Small intestine (tissue), 7 donors: ENCODE measurements at regions not wholly inside any gene's neighbourhood (a gene's known extent, or its start where the extent isn't known, plus 50 kb on each side); places are given as distances from the start of the nearest gene placed in this dataset.

ENCODE experiments used
- DNase-seq, 2 donors: peaks; one replicate each; pipeline versions ENCODE4 v3.0.0 to v3.0.0-alpha.2; 2013
- FAIRE-seq: peaks from 2 replicates; lab custom pipeline; 2012; peaks lifted over from hg19 to GRCh38; lab: Jason Lieb, UNC
- H3K27ac ChIP-seq, 3 donors: one replicate each; pipeline ENCODE4 v1.5.1; 2013; ENCODE audit warnings: low read length in 2 of 3, mild to moderate bottlenecking in 2 of 3, control low read depth in 1 of 3, inconsistent platforms in 1 of 3, low read depth in 1 of 3, moderate library complexity in 1 of 3
- H3K27me3 ChIP-seq, 3 donors: one replicate each; pipeline ENCODE4 v1.6.1; 2013; ENCODE audit warnings: low read length in 3 of 3, inconsistent platforms in 1 of 3; ENCODE audit not compliant: control insufficient read depth in 3 of 3, insufficient read depth in 3 of 3
- H3K36me3 ChIP-seq, 3 donors: one replicate each; pipeline ENCODE4 v1.6.1; 2013; ENCODE audit warnings: low read length in 3 of 3, inconsistent platforms in 1 of 3, low read depth in 1 of 3, mild to moderate bottlenecking in 1 of 3, moderate library complexity in 1 of 3; ENCODE audit not compliant: control insufficient read depth in 3 of 3, insufficient read depth in 2 of 3
- H3K4me1 ChIP-seq, 3 donors: one replicate each; pipeline ENCODE4 v1.6.1; 2013; ENCODE audit warnings: low read length in 2 of 3, inconsistent platforms in 1 of 3, low read depth in 1 of 3, mild to moderate bottlenecking in 1 of 3, moderate library complexity in 1 of 3; ENCODE audit not compliant: control insufficient read depth in 3 of 3, insufficient read depth in 2 of 3
- H3K4me3 ChIP-seq, 3 donors: one replicate each; pipeline ENCODE4 v1.5.1; 2013; ENCODE audit warnings: low read length in 3 of 3, control low read depth in 1 of 3, inconsistent platforms in 1 of 3, low read depth in 1 of 3, mild to moderate bottlenecking in 1 of 3, moderate library complexity in 1 of 3
- H3K9me3 ChIP-seq, 2 donors: one replicate each; pipeline ENCODE4 v1.6.1; 2013; ENCODE audit warnings: low read depth in 1 of 2, low read length in 1 of 2; ENCODE audit not compliant: control insufficient read depth in 2 of 2, insufficient read depth in 1 of 2
- WGBS, 3 donors: extraction: QIAGEN DNeasy Blood & Tissue Kit; methylation state at CpG; one replicate each; pipeline ENCODE4 v1.1.7; 2013; 5-methylcytosine and 5-hydroxymethylcytosine counted together
- donor health status: healthy with polysubstance abuse.
- donor health status: control.
- donor health status: control.
- donor health status: Bipolar disorder and iron deficiency.
- donor health status: healthy.

DNA sequence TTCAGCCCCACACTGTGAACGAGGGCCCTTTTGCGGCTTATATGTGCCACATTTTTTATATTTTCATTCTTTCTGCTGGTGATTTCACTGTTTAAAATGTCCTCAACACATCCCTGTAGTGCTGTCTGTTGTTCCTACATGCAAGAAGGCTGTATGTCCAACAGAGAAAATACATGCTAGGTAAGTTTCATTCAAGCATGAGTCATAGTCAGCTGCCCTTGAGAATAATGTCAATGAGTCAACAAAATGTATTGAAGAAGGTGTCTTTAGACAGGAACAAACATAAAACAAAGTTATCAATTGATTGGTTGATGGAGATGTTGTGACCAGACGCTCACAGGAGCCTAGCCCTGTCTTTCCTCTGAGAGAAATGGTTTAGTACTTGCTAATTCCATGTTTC, 553.4 kb downstream of the PLPP3 start:
- Histone ChIP-seq H3K4me3 (no peak overlapping the region), H3K9me3 (peaks cover 0 to 6% of the 10 kb centered on the region in 2 donors), H3K36me3 (no peaks in the 10 kb centered on the region), H3K27me3 (no peaks in the 10 kb centered on the region), H3K27ac (no peak overlapping the region), H3K4me1 (no peaks in the 10 kb centered on the region)
- no peak for FAIRE-seq
- 74 to 86% (median 79%) methylated on average over 3 of the region's 3 CpGs for WGBS, 3 donors
- DNase-seq: peak in 1 of 2 donors; percentile 18

GRCh38 chr1:56024155-56024554, 555.2 kb downstream of the PLPP3 start:
- DNase-seq: no peak
- no peaks in the 10 kb centered on the region for H3K27me3 ChIP-seq
- H3K9me3 ChIP-seq: peaks cover 0 to 6% of the 10 kb centered on the region in 2 donors
- H3K36me3 ChIP-seq: no peaks in the 10 kb centered on the region
- no peak overlapping the region for H3K4me3 ChIP-seq
- 64 to 85% (median 69%) methylated on average over 5 of the region's 5 CpGs for WGBS, 3 donors
- FAIRE-seq: no peak
- H3K4me1 ChIP-seq: no peaks in the 10 kb centered on the region
- H3K27ac ChIP-seq: no peak overlapping the region

GRCh38 chr1:56019922-56020321, 559.4 kb downstream of the PLPP3 start:
- FAIRE-seq (no peak), DNase-seq (no peak)
- H3K4me1 ChIP-seq: no peaks in the 10 kb centered on the region
- no peak overlapping the region for H3K27ac ChIP-seq
- 81 to 92% (median 86%) methylated on average over 2 of the region's 2 CpGs for WGBS, 3 donors
- no peak overlapping the region for H3K4me3 ChIP-seq
- peaks cover 0 to 9% of the 10 kb centered on the region in 2 donors for H3K9me3 ChIP-seq
- no peaks in the 10 kb centered on the region for H3K27me3 ChIP-seq
- H3K36me3 ChIP-seq: no peaks in the 10 kb centered on the region

- no peak for FAIRE-seq
Measured at GRCh38 chr1:56019472-56019871, 559.9 kb downstream of the PLPP3 start.

DNA sequence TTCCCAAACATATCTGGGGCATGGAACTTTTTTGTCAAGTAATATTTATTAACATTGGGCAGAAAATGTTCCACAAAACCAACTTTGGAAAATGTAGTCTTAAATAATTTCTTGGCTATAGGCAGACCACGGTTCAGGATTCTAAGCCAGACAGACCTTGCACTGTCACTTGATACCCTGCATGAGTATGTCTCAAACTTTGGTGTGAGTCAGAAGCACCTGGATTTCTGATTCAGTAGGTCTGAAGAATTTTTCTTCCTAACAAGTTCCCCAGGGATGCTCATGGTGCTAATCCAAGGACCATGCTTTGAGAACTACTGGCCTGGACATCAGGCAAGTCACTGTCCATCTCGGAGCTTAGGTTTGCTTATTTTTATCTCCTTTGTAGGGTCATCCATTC, 562.0 kb downstream of the PLPP3 start:
- H3K4me1 ChIP-seq: no peaks in the 10 kb centered on the region
- H3K9me3 ChIP-seq: peaks cover 0 to 6% of the 10 kb centered on the region in 2 donors
- DNase-seq (no peak), FAIRE-seq (no peak)
- 80 to 83% (median 81%) methylated on average over 2 of the region's 2 CpGs for WGBS, 3 donors
- H3K27ac ChIP-seq: no peak overlapping the region
- no peaks in the 10 kb centered on the region for H3K27me3 ChIP-seq
- no peak overlapping the region for H3K4me3 ChIP-seq
- H3K36me3 ChIP-seq: no peaks in the 10 kb centered on the region

More at GRCh38 chr1:56019472-56019871, 559.9 kb downstream of the PLPP3 start:
- Histone ChIP-seq H3K27me3 (no peaks in the 10 kb centered on the region), H3K27ac (no peak overlapping the region), H3K4me3 (no peak overlapping the region), H3K4me1 (no peaks in the 10 kb centered on the region), H3K9me3 (peaks cover 0 to 10% of the 10 kb centered on the region in 2 donors), H3K36me3 (no peaks in the 10 kb centered on the region)
- DNase-seq: no peak

- Histone ChIP-seq H3K9me3 (peaks cover 0 to 4% of the 10 kb centered on the region in 2 donors), H3K27ac (no peak overlapping the region), H3K4me3 (no peak overlapping the region), H3K4me1 (peaks cover 0 to 6% (median 0%) of the 10 kb centered on the region in 3 donors), H3K36me3 (no peaks in the 10 kb centered on the region), H3K27me3 (no peaks in the 10 kb centered on the region)
- WGBS, 3 donors: 77 to 92% (median 90%) methylated on average over 1 of the region's 1 CpG
- FAIRE-seq (no peak), DNase-seq (no peak)
Measured at GRCh38 chr1:56003846-56004245, 575.5 kb downstream of the PLPP3 start.

- H3K9me3 ChIP-seq: peaks cover 0 to 4% of the 10 kb centered on the region in 2 donors
- no peak overlapping the region for H3K4me3 ChIP-seq
- no peak for FAIRE-seq
- no peak overlapping the region for H3K27ac ChIP-seq
- DNase-seq: peak in 1 of 2 donors; percentile 52
- H3K27me3 ChIP-seq: no peaks in the 10 kb centered on the region
- WGBS, 3 donors: 13 to 61% (median 47%) methylated on average over 5 of the region's 5 CpGs
- H3K36me3 ChIP-seq: no peaks in the 10 kb centered on the region
- peaks cover 0 to 6% (median 0%) of the 10 kb centered on the region in 3 donors for H3K4me1 ChIP-seq
Measured at GRCh38 chr1:56002231-56002630, 577.1 kb downstream of the PLPP3 start.

DNA sequence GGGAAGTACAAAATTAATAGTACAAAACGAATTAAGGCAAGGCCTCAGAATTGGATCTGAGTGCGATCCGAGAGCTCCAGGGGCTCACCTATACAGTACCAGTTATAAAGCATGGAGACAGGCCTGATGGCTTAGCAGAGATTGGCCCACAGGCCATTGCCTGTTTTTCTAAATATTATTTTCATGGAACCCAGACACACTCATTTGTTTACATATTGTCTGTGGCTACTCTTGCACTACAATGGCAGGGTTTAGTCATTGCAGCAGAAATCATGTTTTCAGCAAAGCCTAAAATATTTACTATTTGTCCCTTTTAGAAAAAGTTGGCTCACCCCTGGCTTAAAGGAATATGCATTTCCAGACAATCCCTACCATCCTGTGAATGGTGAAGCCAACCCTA, 578.9 kb downstream of the PLPP3 start:
- no peak for FAIRE-seq
- no peak for DNase-seq
- Histone ChIP-seq H3K4me1 (peaks cover 0 to 6% (median 0%) of the 10 kb centered on the region in 3 donors), H3K4me3 (no peak overlapping the region), H3K36me3 (no peaks in the 10 kb centered on the region), H3K9me3 (peaks cover 0 to 9% of the 10 kb centered on the region in 2 donors), H3K27ac (no peak overlapping the region), H3K27me3 (no peaks in the 10 kb centered on the region)
- 84 to 95% (median 92%) methylated on average over 3 of the region's 3 CpGs for WGBS, 3 donors

DNA sequence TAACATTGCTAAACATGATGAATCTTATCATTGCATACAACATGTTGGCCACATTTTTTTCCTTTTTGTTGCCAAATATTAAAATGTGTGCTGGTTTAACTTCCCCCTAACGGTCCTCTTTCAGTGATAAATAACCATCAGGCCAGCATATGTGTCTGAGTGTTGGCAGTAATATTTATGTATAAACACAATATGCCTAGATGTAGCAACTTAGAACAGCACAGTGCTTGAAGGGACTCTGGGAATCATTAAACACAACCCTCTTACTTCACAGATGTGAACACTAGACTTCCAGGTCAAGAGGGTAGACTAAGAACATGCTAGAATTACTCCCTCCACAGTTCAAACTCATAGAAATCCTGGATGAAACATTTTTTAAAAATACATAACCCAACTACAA, 581.8 kb downstream of the PLPP3 start:
- DNase-seq: peak in 1 of 2 donors; percentile 34
- Histone ChIP-seq H3K9me3 (peaks cover 0 to 8% of the 10 kb centered on the region in 2 donors), H3K4me1 (peaks cover 0 to 6% (median 0%) of the 10 kb centered on the region in 3 donors), H3K36me3 (no peaks in the 10 kb centered on the region), H3K27me3 (no peaks in the 10 kb centered on the region), H3K27ac (no peak overlapping the region), H3K4me3 (no peak overlapping the region)
- WGBS, 3 donors: 26 to 41% (median 38%) methylated on average over 1 of the region's 1 CpG
- FAIRE-seq: no peak
